ENCODE measurements at regions not wholly inside any gene's neighbourhood (a gene's known extent, or its start where the extent isn't known, plus 50 kb on each side); places are given as distances from the start of the nearest gene placed in this dataset.
A peak's percentile ranks its signal among the peaks of the same experiment; 100 is the strongest.

- H3K4me3 ChIP-seq, result no peak overlapping the region
- H3K27ac ChIP-seq (ENCODE audit: low read depth in 1 of 2, low read length in 1 of 2), result no peak overlapping the region
- H3K4me1 ChIP-seq (ENCODE audit: control insufficient read depth in 5 of 5, insufficient read depth in 5 of 5, low read length in 5 of 5), result peaks cover 0 to 6% (median 0%) of the 10 kb centered on the region in 5 donors
- no peak for TF ChIP-seq CTCF (IDR thresholded peaks at IDR 0.05; ENCODE audit: control extremely low read depth, extremely low read depth)
- DNase-seq (peak in 1 of 3 donors; percentile 22), ATAC-seq (ENCODE audit: insufficient read depth, low FRiP score) (peak; percentile 77)
- no peaks in the 10 kb centered on the region for H3K27me3 ChIP-seq (ENCODE audit: control insufficient read depth in 3 of 3, insufficient read depth in 3 of 3, low read length in 2 of 3)
- H3K9me3 ChIP-seq (ENCODE audit: control insufficient read depth in 4 of 4, insufficient read depth in 3 of 4, low read length in 3 of 4), result no peaks in the 10 kb centered on the region
- no peak overlapping the region for H3K9ac ChIP-seq (ENCODE audit: insufficient read depth in 1 of 2, low read length in 2 of 2)
- 48 to 68% methylated on average over 4 of the region's 4 CpGs for WGBS, 2 donors
- H3K36me3 ChIP-seq (ENCODE audit: control insufficient read depth in 4 of 4, insufficient read depth in 4 of 4, low read length in 4 of 4), result no peaks in the 10 kb centered on the region
Measured at GRCh38 chr7:112866424-112866823, 76.2 kb upstream of the TMEM168 start.

DNA sequence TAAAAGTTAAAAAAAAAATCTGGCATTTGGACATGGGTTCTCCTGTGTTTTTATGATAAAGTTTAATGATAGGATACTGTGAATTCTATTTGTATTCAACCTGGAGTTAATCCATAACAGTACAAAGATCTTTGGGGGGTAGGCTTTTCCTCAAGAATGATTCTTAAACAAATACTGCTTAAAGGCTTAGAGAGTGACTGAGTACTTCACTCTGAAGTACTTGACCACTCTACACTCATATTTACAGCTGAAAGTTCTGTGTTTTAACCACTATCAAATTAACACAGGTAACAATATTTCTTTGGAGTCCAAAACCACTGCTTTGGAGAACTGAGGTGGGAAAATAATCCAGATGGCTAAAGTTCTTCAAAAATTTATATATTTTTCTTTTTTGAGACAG is 74.2 kb upstream of the TMEM168 start:
- no peak overlapping the region for H3K27ac ChIP-seq (ENCODE audit: low read depth in 1 of 2, low read length in 1 of 2)
- H3K9me3 ChIP-seq (ENCODE audit: control insufficient read depth in 4 of 4, insufficient read depth in 3 of 4, low read length in 3 of 4), result no peaks in the 10 kb centered on the region
- H3K36me3 ChIP-seq (ENCODE audit: control insufficient read depth in 4 of 4, insufficient read depth in 4 of 4, low read length in 4 of 4), result no peaks in the 10 kb centered on the region
- peaks cover 0 to 4% (median 0%) of the 10 kb centered on the region in 5 donors for H3K4me1 ChIP-seq (ENCODE audit: control insufficient read depth in 5 of 5, insufficient read depth in 5 of 5, low read length in 5 of 5)
- no peak overlapping the region for H3K4me3 ChIP-seq
- DNase-seq (peak in 1 of 3 donors; percentile 28), ATAC-seq (ENCODE audit: insufficient read depth, low FRiP score) (no peak)
- H3K27me3 ChIP-seq (ENCODE audit: control insufficient read depth in 3 of 3, insufficient read depth in 3 of 3, low read length in 2 of 3), result no peaks in the 10 kb centered on the region
- TF ChIP-seq CTCF (IDR thresholded peaks at IDR 0.05; ENCODE audit: control extremely low read depth, extremely low read depth), result no peak
- no peak overlapping the region for H3K9ac ChIP-seq (ENCODE audit: insufficient read depth in 1 of 2, low read length in 2 of 2)

GRCh38 chr7:112858838-112859237 is 68.6 kb upstream of the TMEM168 start:
- Histone ChIP-seq H3K36me3 (ENCODE audit: control insufficient read depth in 4 of 4, insufficient read depth in 4 of 4, low read length in 4 of 4) (no peaks in the 10 kb centered on the region), H3K4me1 (ENCODE audit: control insufficient read depth in 5 of 5, insufficient read depth in 5 of 5, low read length in 5 of 5) (peaks cover 0 to 7% (median 4%) of the 10 kb centered on the region in 5 donors), H3K9me3 (ENCODE audit: control insufficient read depth in 4 of 4, insufficient read depth in 3 of 4, low read length in 3 of 4) (no peaks in the 10 kb centered on the region), H3K4me3 (no peak overlapping the region), H3K9ac (ENCODE audit: insufficient read depth in 1 of 2, low read length in 2 of 2) (no peak overlapping the region), H3K27ac (ENCODE audit: low read depth in 1 of 2, low read length in 1 of 2) (no peak overlapping the region), H3K27me3 (ENCODE audit: control insufficient read depth in 3 of 3, insufficient read depth in 3 of 3, low read length in 2 of 3) (no peaks in the 10 kb centered on the region)
- DNase-seq (no peak), ATAC-seq (ENCODE audit: insufficient read depth, low FRiP score) (no peak)
- no peak for TF ChIP-seq CTCF (IDR thresholded peaks at IDR 0.05; ENCODE audit: control extremely low read depth, extremely low read depth)
- 90 to 93% methylated on average over 2 of the region's 2 CpGs for WGBS, 2 donors

DNA sequence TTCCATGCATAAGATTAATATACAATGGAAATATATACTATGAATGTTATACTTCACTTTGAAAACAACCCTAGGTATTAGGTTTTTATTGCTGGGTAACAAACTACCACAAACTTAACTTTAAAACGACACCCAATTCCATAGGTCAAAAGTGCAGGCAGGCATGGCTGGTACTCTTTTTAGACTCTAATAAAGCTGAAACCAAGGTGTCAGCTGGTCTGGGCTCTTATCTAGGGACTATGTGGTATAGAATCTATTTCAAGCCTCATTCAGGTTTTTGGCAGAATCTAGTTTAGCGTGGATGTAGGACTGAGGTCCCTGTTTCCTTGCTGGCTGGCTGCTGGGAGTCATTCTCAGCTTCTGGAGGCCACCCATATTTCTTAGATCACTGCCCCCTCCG is 65.0 kb upstream of the TMEM168 start:
- DNase-seq (no peak), ATAC-seq (ENCODE audit: insufficient read depth, low FRiP score) (no peak)
- no peak overlapping the region for H3K27ac ChIP-seq (ENCODE audit: low read depth in 1 of 2, low read length in 1 of 2)
- WGBS, 2 donors, result 91% methylated on average over 3 of the region's 3 CpGs
- no peaks in the 10 kb centered on the region for H3K27me3 ChIP-seq (ENCODE audit: control insufficient read depth in 3 of 3, insufficient read depth in 3 of 3, low read length in 2 of 3)
- H3K9me3 ChIP-seq (ENCODE audit: control insufficient read depth in 4 of 4, insufficient read depth in 3 of 4, low read length in 3 of 4), result no peaks in the 10 kb centered on the region
- no peak overlapping the region for H3K4me3 ChIP-seq
- H3K36me3 ChIP-seq (ENCODE audit: control insufficient read depth in 4 of 4, insufficient read depth in 4 of 4, low read length in 4 of 4), result no peaks in the 10 kb centered on the region
- TF ChIP-seq CTCF (IDR thresholded peaks at IDR 0.05; ENCODE audit: control extremely low read depth, extremely low read depth), result no peak
- peaks cover 0 to 18% (median 4%) of the 10 kb centered on the region in 5 donors for H3K4me1 ChIP-seq (ENCODE audit: control insufficient read depth in 5 of 5, insufficient read depth in 5 of 5, low read length in 5 of 5)
- no peak overlapping the region for H3K9ac ChIP-seq (ENCODE audit: insufficient read depth in 1 of 2, low read length in 2 of 2)
